ENCODE measurements at regions not wholly inside any gene's neighbourhood (a gene's known extent, or its start where the extent isn't known, plus 50 kb on each side); places are given as distances from the start of the nearest gene placed in this dataset.

GRCh38 chrX:124917011-124917410 lies 402.7 kb upstream of the TEX13C start:
- TF ChIP-seq CTCF (IDR thresholded peaks at IDR 0.05) (no peak), EZH2 (IDR thresholded peaks at IDR 0.05; ENCODE audit: borderline replicate concordance, insufficient read depth, low read depth, low read length, poor library complexity, severe bottlenecking) (no peak)
